A172 (cell line): ENCODE measurements at regions not wholly inside any gene's neighbourhood (a gene's known extent, or its start where the extent isn't known, plus 50 kb on each side); places are given as distances from the start of the nearest gene placed in this dataset.
"Not testable (repeated sequence)": the region's sequence is repeated elsewhere in the genome, so short reads cannot be mapped to it uniquely, and the experiment has no call there.

Source experiments
- DNase-seq: peaks from one replicate; pipeline ENCODE4 v3.0.0-alpha.2; 2015; ENCODE audit warnings: low spot score

- DNase-seq: not testable (repeated sequence)
Measured at GRCh38 chr5:176060472-176061268, 92.6 kb upstream of the THOC3 start.

- not testable (repeated sequence) for DNase-seq
Measured at GRCh38 chr5:176061269-176061622, 93.1 kb upstream of the THOC3 start.

- not testable (repeated sequence) for DNase-seq
Measured at GRCh38 chr5:176061660-176062059, 93.5 kb upstream of the THOC3 start.

GRCh38 chr5:176066262-176066945 lies 98.3 kb upstream of the THOC3 start:
- not testable (repeated sequence) for DNase-seq

GRCh38 chr5:176067162-176067561 lies 99.0 kb upstream of the THOC3 start:
- not testable (repeated sequence) for DNase-seq

- DNase-seq: not testable (repeated sequence)
Measured at GRCh38 chr5:176067948-176068347, 99.8 kb upstream of the THOC3 start.

- DNase-seq: not testable (repeated sequence)
Measured at GRCh38 chr5:176073996-176074571, 106.0 kb upstream of the THOC3 start.

- DNase-seq: not testable (repeated sequence)
Measured at GRCh38 chr5:176083717-176084116, 115.6 kb upstream of the THOC3 start.

- not testable (repeated sequence) for DNase-seq
Measured at GRCh38 chr5:176103083-176103482, 135.0 kb upstream of the THOC3 start.

GRCh38 chr5:176112888-176113287 lies 125.3 kb upstream of the SIMC1 start:
- not testable (repeated sequence) for DNase-seq

- not testable (repeated sequence) for DNase-seq
Measured at GRCh38 chr5:176113673-176114335, 124.4 kb upstream of the SIMC1 start.

- DNase-seq: not testable (repeated sequence)
Measured at GRCh38 chr5:176114825-176115224, 123.4 kb upstream of the SIMC1 start.

GRCh38 chr5:176117699-176118238 lies 120.5 kb upstream of the SIMC1 start:
- DNase-seq: not testable (repeated sequence)

GRCh38 chr5:176122361-176122760 lies 115.9 kb upstream of the SIMC1 start:
- not testable (repeated sequence) for DNase-seq

- not testable (repeated sequence) for DNase-seq
Measured at GRCh38 chr5:176124120-176124519, 114.1 kb upstream of the SIMC1 start.

- no peak for DNase-seq
Measured at GRCh38 chr5:176131771-176132170, 106.5 kb upstream of the SIMC1 start.

GRCh38 chr5:176132471-176133288 lies 105.5 kb upstream of the SIMC1 start:
- no peak for DNase-seq

- no peak for DNase-seq
Measured at GRCh38 chr5:176133289-176133870, 104.8 kb upstream of the SIMC1 start.

- no peak for DNase-seq
Measured at GRCh38 chr5:176133877-176134276, 104.3 kb upstream of the SIMC1 start.

- DNase-seq: no peak
Measured at GRCh38 chr5:176134529-176135223, 103.5 kb upstream of the SIMC1 start.
